ENCODE measurements at regions not wholly inside any gene's neighbourhood (a gene's known extent, or its start where the extent isn't known, plus 50 kb on each side); places are given as distances from the start of the nearest gene placed in this dataset.

DNA sequence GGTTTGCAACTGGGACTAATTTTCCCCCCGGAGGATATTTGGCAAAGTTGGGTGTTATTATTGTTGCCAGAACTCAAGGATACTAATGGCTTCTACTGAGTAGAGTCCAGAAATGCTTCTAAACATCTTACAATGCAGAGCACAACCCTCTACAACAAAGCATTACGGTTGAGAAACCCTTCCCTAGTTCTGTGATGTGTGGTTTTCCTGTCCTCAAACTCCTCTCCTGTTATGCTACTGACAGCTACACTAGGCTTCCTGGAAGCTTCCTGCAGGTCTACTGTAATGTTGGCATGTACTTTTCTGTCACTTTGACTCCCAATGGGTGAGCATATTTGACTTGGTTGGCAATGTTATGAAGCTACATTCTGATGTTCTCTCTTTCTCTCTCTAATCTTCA lies 1656.9 kb downstream of the MRPL39 start:
- Histone ChIP-seq H3K9ac (no peak overlapping the region), H3K79me2 (ENCODE audit: insufficient read depth, low read depth) (no peaks in the 10 kb centered on the region), H3K27ac (no peak overlapping the region), H3K4me2 (no peak overlapping the region), H3K27me3 (ENCODE audit: insufficient read depth, low read depth) (no peaks in the 10 kb centered on the region), H4K20me1 (ENCODE audit: insufficient read depth) (no peaks in the 10 kb centered on the region), H3K4me1 (ENCODE audit: low read depth, poor library complexity, severe bottlenecking) (no peaks in the 10 kb centered on the region), H3K4me3 (IDR thresholded peaks at IDR 0.05; ENCODE audit: insufficient read depth, low read depth, low read length) (no peak overlapping the region), H3K36me3 (ENCODE audit: insufficient read depth) (no peaks in the 10 kb centered on the region), H2AFZ (ENCODE audit: low read depth) (no peak overlapping the region)
- TF ChIP-seq, protein P1, sequence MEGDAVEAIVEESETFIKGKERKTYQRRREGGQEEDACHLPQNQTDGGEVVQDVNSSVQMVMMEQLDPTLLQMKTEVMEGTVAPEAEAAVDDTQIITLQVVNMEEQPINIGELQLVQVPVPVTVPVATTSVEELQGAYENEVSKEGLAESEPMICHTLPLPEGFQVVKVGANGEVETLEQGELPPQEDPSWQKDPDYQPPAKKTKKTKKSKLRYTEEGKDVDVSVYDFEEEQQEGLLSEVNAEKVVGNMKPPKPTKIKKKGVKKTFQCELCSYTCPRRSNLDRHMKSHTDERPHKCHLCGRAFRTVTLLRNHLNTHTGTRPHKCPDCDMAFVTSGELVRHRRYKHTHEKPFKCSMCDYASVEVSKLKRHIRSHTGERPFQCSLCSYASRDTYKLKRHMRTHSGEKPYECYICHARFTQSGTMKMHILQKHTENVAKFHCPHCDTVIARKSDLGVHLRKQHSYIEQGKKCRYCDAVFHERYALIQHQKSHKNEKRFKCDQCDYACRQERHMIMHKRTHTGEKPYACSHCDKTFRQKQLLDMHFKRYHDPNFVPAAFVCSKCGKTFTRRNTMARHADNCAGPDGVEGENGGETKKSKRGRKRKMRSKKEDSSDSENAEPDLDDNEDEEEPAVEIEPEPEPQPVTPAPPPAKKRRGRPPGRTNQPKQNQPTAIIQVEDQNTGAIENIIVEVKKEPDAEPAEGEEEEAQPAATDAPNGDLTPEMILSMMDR (conservative IDR thresholded peaks at IDR 0.05; ENCODE audit: low read depth, low read length): no peak

GRCh38 chr21:23949493-23949892 lies 1657.8 kb downstream of the MRPL39 start:
- H3K4me3 ChIP-seq (IDR thresholded peaks at IDR 0.05; ENCODE audit: insufficient read depth, low read depth, low read length): no peak overlapping the region
- H3K4me2 ChIP-seq: no peak overlapping the region
- H3K27me3 ChIP-seq (ENCODE audit: insufficient read depth, low read depth): no peaks in the 10 kb centered on the region
- TF ChIP-seq, protein P1 (conservative IDR thresholded peaks at IDR 0.05; ENCODE audit: low read depth, low read length): no peak
- H4K20me1 ChIP-seq (ENCODE audit: insufficient read depth): no peaks in the 10 kb centered on the region
- no peaks in the 10 kb centered on the region for H3K79me2 ChIP-seq (ENCODE audit: insufficient read depth, low read depth)
- no peak overlapping the region for H3K27ac ChIP-seq
- no peak overlapping the region for H2AFZ ChIP-seq (ENCODE audit: low read depth)
- H3K36me3 ChIP-seq (ENCODE audit: insufficient read depth): no peaks in the 10 kb centered on the region
- no peak overlapping the region for H3K9ac ChIP-seq
- H3K4me1 ChIP-seq (ENCODE audit: low read depth, poor library complexity, severe bottlenecking): no peaks in the 10 kb centered on the region

DNA sequence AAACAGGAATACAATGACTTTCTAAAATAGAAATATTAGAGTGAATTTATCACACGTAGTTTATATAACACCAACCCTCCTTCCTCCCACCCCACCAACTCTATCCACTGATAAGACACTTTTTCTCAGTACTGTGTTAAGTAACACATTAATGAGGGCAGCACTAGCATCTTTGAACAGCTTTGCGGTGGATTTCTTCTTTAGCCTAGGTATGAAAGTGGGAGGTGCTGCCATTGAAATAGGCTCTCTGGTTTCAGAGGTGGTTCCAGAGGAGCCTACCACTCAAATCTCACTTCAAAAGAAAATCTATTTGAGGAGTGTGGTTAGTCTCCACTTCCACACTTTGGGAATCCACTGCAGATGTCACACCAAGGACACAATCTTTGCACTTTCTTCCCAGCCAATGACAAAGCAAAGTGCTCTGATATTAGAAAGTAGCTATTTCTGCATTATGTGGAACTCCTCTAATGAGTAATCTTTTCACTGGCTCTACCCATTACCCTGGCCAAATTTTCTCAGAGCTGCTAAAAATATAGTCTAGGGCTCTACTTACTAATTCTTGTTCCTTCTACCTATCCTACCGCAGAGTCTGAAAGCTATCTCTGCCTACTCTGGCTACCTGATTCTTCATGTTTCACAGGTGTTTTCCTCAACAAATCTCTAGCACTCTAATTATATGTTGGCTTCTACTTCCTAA lies 1667.8 kb downstream of the MRPL39 start:
- H3K4me3 ChIP-seq (IDR thresholded peaks at IDR 0.05; ENCODE audit: insufficient read depth, low read depth, low read length): no peak overlapping the region
- TF ChIP-seq, protein P1 (conservative IDR thresholded peaks at IDR 0.05; ENCODE audit: low read depth, low read length): no peak
- no peak overlapping the region for H3K9ac ChIP-seq
- no peaks in the 10 kb centered on the region for H3K27me3 ChIP-seq (ENCODE audit: insufficient read depth, low read depth)
- no peaks in the 10 kb centered on the region for H3K36me3 ChIP-seq (ENCODE audit: insufficient read depth)
- H3K27ac ChIP-seq: no peak overlapping the region
- no peak overlapping the region for H3K4me2 ChIP-seq
- no peaks in the 10 kb centered on the region for H3K4me1 ChIP-seq (ENCODE audit: low read depth, poor library complexity, severe bottlenecking)
- H4K20me1 ChIP-seq (ENCODE audit: insufficient read depth): no peaks in the 10 kb centered on the region
- no peaks in the 10 kb centered on the region for H3K79me2 ChIP-seq (ENCODE audit: insufficient read depth, low read depth)
- H2AFZ ChIP-seq (ENCODE audit: low read depth): no peak overlapping the region

DNA sequence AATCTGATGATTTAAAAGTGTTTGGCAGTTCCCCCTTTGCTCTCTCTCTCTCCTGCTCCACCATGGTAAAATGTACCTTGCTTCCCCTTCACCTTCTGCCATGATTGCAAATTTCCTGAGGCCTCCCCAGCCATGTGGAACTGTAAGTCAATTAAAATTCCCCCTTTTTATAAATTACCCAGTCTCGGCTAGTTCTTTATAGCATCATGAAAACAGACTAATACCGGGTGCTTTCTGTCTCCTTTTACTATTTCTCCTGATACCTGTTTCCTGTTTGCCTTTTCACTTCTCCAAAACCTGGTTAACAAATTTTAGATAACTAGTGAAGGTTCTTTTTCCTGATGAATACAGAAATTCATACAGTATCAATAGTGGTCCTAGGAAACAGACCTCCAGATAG lies 1670.3 kb downstream of the MRPL39 start:
- Histone ChIP-seq H3K27me3 (ENCODE audit: insufficient read depth, low read depth) (no peaks in the 10 kb centered on the region), H4K20me1 (ENCODE audit: insufficient read depth) (no peaks in the 10 kb centered on the region), H2AFZ (ENCODE audit: low read depth) (no peak overlapping the region), H3K9ac (no peak overlapping the region), H3K4me2 (no peak overlapping the region), H3K79me2 (ENCODE audit: insufficient read depth, low read depth) (no peaks in the 10 kb centered on the region), H3K4me1 (ENCODE audit: low read depth, poor library complexity, severe bottlenecking) (no peaks in the 10 kb centered on the region), H3K27ac (no peak overlapping the region), H3K36me3 (ENCODE audit: insufficient read depth) (no peaks in the 10 kb centered on the region), H3K4me3 (IDR thresholded peaks at IDR 0.05; ENCODE audit: insufficient read depth, low read depth, low read length) (no peak overlapping the region)
- TF ChIP-seq, protein P1 (conservative IDR thresholded peaks at IDR 0.05; ENCODE audit: low read depth, low read length): no peak
